ENCODE measurements at regions not wholly inside any gene's neighbourhood (a gene's known extent, or its start where the extent isn't known, plus 50 kb on each side); places are given as distances from the start of the nearest gene placed in this dataset.
"Not testable (repeated sequence)": the region's sequence is repeated elsewhere in the genome, so short reads cannot be mapped to it uniquely, and the experiment has no call there.

DNA sequence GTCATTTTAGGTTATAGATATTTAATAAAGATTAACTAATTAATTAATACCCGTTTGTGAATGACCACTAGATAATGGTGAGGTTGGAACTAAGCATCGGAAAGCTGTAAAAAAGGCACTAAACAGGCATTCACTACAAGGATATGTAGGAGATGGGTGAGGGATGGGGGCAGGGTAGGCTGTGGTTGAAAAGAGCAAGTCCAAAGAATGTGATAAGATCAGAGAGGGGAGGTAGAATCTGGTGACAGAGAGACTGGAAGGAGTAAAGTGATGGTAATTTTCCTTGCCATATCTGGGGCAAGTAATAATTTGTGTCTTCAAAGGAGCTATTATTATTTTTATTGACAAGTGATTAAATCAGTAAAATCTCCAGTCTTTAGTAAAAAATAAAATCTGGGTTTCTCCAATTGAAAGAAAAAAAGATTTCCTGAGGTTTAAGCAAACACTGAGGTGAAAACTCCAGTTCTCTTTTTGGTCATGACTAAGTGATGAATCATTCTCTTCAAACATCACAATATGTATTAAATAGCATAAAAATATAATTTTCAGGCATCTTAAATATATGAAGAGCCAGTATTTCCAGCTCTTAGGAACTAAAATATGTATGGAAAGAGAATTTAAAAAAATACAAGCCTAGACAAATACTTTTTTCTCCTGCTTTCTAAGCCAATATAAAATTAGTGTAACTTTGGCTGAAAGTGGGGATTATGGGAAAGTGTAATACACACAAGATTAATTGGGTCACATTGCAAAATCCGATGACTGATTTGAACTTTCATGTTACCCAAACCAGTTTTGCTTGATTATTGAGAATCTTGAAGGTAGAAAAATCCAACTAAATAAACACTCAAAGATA is 259.1 kb upstream of the RBMS1 start:
- H3K9me3 Mint-ChIP-seq (ENCODE audit: unreplicated experiment) = no peaks in the 10 kb centered on the region
- H3K27me3 Mint-ChIP-seq (ENCODE audit: unreplicated experiment) = peaks cover 2% of the 10 kb centered on the region
- DNase-seq = no peak
- TF ChIP-seq, protein P1, sequence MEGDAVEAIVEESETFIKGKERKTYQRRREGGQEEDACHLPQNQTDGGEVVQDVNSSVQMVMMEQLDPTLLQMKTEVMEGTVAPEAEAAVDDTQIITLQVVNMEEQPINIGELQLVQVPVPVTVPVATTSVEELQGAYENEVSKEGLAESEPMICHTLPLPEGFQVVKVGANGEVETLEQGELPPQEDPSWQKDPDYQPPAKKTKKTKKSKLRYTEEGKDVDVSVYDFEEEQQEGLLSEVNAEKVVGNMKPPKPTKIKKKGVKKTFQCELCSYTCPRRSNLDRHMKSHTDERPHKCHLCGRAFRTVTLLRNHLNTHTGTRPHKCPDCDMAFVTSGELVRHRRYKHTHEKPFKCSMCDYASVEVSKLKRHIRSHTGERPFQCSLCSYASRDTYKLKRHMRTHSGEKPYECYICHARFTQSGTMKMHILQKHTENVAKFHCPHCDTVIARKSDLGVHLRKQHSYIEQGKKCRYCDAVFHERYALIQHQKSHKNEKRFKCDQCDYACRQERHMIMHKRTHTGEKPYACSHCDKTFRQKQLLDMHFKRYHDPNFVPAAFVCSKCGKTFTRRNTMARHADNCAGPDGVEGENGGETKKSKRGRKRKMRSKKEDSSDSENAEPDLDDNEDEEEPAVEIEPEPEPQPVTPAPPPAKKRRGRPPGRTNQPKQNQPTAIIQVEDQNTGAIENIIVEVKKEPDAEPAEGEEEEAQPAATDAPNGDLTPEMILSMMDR (IDR thresholded peaks at IDR 0.05; ENCODE audit: partially characterized antibody, unreplicated experiment) = no peak
- H3K27ac Mint-ChIP-seq (ENCODE audit: unreplicated experiment) = no peak overlapping the region
- no peak overlapping the region for H3K4me3 Mint-ChIP-seq (ENCODE audit: unreplicated experiment)
- no peaks in the 10 kb centered on the region for H3K36me3 Mint-ChIP-seq (ENCODE audit: unreplicated experiment)
- H3K4me1 Mint-ChIP-seq (ENCODE audit: low read depth, unreplicated experiment) = no peaks in the 10 kb centered on the region

DNA sequence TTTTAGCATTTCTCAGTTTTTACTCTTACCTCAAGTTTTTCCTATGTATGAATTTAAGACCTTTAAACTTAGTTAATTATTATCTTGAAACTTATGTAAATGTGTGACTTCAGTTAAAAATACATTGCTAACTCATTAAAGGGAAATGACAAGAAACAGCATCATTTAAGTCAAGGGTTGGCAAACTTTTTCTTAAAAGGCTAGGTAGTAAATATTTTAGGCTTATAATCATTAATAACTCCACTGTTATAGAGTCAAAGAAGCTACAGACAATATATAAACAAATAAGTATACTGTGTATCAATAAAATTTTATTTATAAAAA is 259.7 kb upstream of the RBMS1 start:
- no peaks in the 10 kb centered on the region for H3K9me3 Mint-ChIP-seq (ENCODE audit: unreplicated experiment)
- no peaks in the 10 kb centered on the region for H3K4me1 Mint-ChIP-seq (ENCODE audit: low read depth, unreplicated experiment)
- no peak for DNase-seq
- H3K27ac Mint-ChIP-seq (ENCODE audit: unreplicated experiment) = no peak overlapping the region
- H3K4me3 Mint-ChIP-seq (ENCODE audit: unreplicated experiment) = no peak overlapping the region
- H3K36me3 Mint-ChIP-seq (ENCODE audit: unreplicated experiment) = no peaks in the 10 kb centered on the region
- TF ChIP-seq, protein P1 (IDR thresholded peaks at IDR 0.05; ENCODE audit: partially characterized antibody, unreplicated experiment) = no peak
- peaks cover 2% of the 10 kb centered on the region for H3K27me3 Mint-ChIP-seq (ENCODE audit: unreplicated experiment)

DNA sequence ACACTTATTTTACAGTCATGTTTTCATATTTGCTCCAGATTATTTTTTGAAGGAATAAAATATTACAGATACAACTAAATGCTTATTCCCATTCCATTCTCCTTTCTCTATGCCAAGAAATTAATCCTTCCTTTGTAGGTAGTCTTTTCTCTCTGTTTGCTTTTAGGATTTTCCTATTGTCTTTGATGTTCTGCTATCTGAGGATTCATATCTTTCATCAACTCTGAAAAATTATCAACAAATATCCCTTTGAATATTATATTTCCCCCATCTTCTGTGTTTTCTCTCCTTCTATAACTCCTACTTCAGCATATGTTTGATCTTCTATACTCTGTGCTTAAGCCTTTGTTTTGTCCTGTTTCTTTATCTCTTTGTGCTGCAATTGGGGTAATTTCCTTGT is 260.4 kb upstream of the RBMS1 start:
- no peaks in the 10 kb centered on the region for H3K9me3 Mint-ChIP-seq (ENCODE audit: unreplicated experiment)

DNA sequence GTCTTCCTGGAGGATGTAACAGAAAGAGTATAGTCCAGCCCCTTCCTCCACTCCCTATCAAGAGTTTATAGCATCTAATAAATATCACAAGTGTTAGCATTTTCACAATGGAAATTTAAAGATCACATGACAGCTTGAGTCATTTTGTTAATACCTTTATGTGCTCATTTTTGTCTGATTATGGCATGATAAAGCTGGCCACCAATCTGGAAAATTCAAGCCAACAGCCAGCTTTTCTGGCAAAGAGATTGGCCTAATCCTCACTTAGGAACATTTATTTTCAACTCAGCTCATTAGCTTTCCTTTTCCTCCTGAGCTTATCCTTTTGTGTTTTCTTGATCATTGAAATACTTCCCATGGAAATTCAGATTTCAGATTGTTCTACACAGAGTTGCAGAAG is 262.9 kb upstream of the RBMS1 start:
- Mint-ChIP-seq H3K9me3 (ENCODE audit: unreplicated experiment) (no peaks in the 10 kb centered on the region), H3K4me1 (ENCODE audit: low read depth, unreplicated experiment) (no peaks in the 10 kb centered on the region), H3K27me3 (ENCODE audit: unreplicated experiment) (peaks cover 2% of the 10 kb centered on the region), H3K36me3 (ENCODE audit: unreplicated experiment) (no peaks in the 10 kb centered on the region), H3K4me3 (ENCODE audit: unreplicated experiment) (no peak overlapping the region), H3K27ac (ENCODE audit: unreplicated experiment) (no peak overlapping the region)
- TF ChIP-seq, protein P1 (IDR thresholded peaks at IDR 0.05; ENCODE audit: partially characterized antibody, unreplicated experiment) = no peak
- DNase-seq = no peak

More for the DNA sequence above, 260.4 kb upstream of the RBMS1 start:
- no peak overlapping the region for H3K4me3 Mint-ChIP-seq (ENCODE audit: unreplicated experiment)
- no peaks in the 10 kb centered on the region for H3K4me1 Mint-ChIP-seq (ENCODE audit: low read depth, unreplicated experiment)
- no peak for DNase-seq
- H3K27ac Mint-ChIP-seq (ENCODE audit: unreplicated experiment) = no peak overlapping the region
- peaks cover 2% of the 10 kb centered on the region for H3K27me3 Mint-ChIP-seq (ENCODE audit: unreplicated experiment)
- TF ChIP-seq, protein P1 (IDR thresholded peaks at IDR 0.05; ENCODE audit: partially characterized antibody, unreplicated experiment) = no peak
- H3K36me3 Mint-ChIP-seq (ENCODE audit: unreplicated experiment) = no peaks in the 10 kb centered on the region

DNA sequence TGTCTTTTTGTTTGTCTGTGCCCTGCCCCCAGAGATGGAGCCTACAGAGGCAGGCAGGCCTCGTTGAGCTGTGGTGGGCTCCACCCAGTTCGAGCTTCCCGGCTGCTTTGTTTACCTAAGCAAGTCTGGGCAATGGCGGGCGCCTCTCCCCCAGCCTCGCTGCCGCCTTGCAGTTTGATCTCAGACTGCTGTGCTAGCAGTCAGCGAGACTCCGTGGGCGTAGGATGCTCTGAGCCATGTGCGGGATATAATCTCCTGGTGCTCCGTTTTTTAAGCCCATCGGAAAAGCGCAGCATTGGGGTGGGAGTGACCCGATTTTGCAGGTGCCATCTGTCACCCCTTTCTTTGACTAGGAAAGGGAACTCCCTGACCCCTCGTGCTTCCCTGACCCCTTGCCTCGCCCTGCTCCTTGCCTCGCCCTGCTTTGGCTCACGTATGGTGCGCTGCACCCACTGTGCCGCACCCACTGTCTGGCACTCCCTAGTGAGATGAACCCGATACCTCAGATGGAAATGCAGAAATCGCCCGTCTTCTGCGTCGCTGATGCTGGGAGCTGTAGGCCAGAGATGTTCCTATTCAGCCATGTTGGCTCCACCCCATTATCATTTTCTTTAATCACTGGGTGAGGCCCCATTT is 269.0 kb upstream of the RBMS1 start:
- not testable (repeated sequence) for H3K27me3 Mint-ChIP-seq (ENCODE audit: unreplicated experiment); H3K4me3 Mint-ChIP-seq (ENCODE audit: unreplicated experiment); H3K4me1 Mint-ChIP-seq (ENCODE audit: low read depth, unreplicated experiment); H3K9me3 Mint-ChIP-seq (ENCODE audit: unreplicated experiment); DNase-seq; H3K27ac Mint-ChIP-seq (ENCODE audit: unreplicated experiment)
- peaks cover 19% of the 10 kb centered on the region for H3K36me3 Mint-ChIP-seq (ENCODE audit: unreplicated experiment)

Data from glutamatergic neuron (in vitro differentiated cells).